Psoas muscle (tissue), 7 donors: ENCODE measurements at regions not wholly inside any gene's neighbourhood (a gene's known extent, or its start where the extent isn't known, plus 50 kb on each side); places are given as distances from the start of the nearest gene placed in this dataset.

Experiments
- ATAC-seq, 4 donors: fragments of 200-7000 bp; cut with Tn5 transposase; one replicate each; pipeline ENCODE4 v1.9.1; 2020; ENCODE audit warnings: moderate library complexity in 3 of 4, mild to moderate bottlenecking in 2 of 4
- DNase-seq, 2 donors: peaks; one replicate each; pipeline ENCODE4 v3.0.0-alpha.2; 2020
- H3K27ac ChIP-seq: fragments of 200-600 bp; one replicate; pipeline ENCODE4 v1.8.0; 2022
- H3K27me3 ChIP-seq, 3 donors: fragments of 200-600 bp in 1 of 3; one replicate each; pipeline versions ENCODE4 v1.6.1 to v1.8.0; 2013 to 2022; ENCODE audit warnings: low read length in 2 of 3, mild to moderate bottlenecking in 2 of 3, moderate library complexity in 1 of 3; ENCODE audit not compliant: insufficient read depth in 3 of 3
- H3K36me3 ChIP-seq, 2 donors: fragments of 200-600 bp in 1 of 2; one replicate each; pipeline versions ENCODE4 v1.6.1 to v1.8.0; 2013 to 2022; ENCODE audit warnings: low read depth in 1 of 2, mild to moderate bottlenecking in 1 of 2, moderate library complexity in 1 of 2; ENCODE audit not compliant: insufficient read depth in 1 of 2
- H3K4me1 ChIP-seq: fragments of 200-600 bp; one replicate; pipeline ENCODE4 v1.8.0; 2022
- H3K4me3 ChIP-seq: fragments of 200-600 bp; one replicate; pipeline ENCODE4 v1.8.0; 2022; ENCODE audit warnings: mild to moderate bottlenecking
- H3K9me3 ChIP-seq: fragments of 200-600 bp; one replicate; pipeline ENCODE4 v1.8.0; 2022
- CTCF ChIP-seq: fragments of 200-600 bp; IDR thresholded peaks from one replicate; pipeline ENCODE4 v1.8.0; 2022; ENCODE audit warnings: antibody characterized with exemption
- WGBS, 3 donors: extraction: QIAGEN DNeasy Blood & Tissue Kit; methylation state at CpG; one replicate each; pipeline versions ENCODE4 v1.1.6 to v1.1.7; 2013; 5-methylcytosine and 5-hydroxymethylcytosine counted together
- intact Hi-C, 2 donors: fragments of 100-400 bp; cut with DNase I; formaldehyde crosslinking; loops; one replicate each; pipeline versions ENCODE4 v1.11.0 to v1.14.2; 2022
- donor health status: healthy with polysubstance abuse.
- donor health status: DM: no; HTN: no; CAD: no; lungs with moderate emphysema.
- donor health status: Bipolar disorder and iron deficiency.
- donor health status: healthy.
- donor health status: DM: yes; HTN: yes; CAD: no.
- donor health status: DM: no; HTN: no; CAD: no.
- donor health status: DM: yes; HTN: yes; CAD: no.

- Histone ChIP-seq H3K4me1 (no peaks in the 10 kb centered on the region), H3K9me3 (no peaks in the 10 kb centered on the region), H3K36me3 (no peaks in the 10 kb centered on the region), H3K27ac (no peak overlapping the region), H3K27me3 (no peaks in the 10 kb centered on the region), H3K4me3 (no peak overlapping the region)
- TF ChIP-seq CTCF: no peak
- ATAC-seq: no peak
- no peak for DNase-seq
- intact Hi-C loops: no loop called here
Measured at GRCh38 chr12:24278832-24279231, 329.4 kb upstream of the SOX5 start.

- DNase-seq: no peak
- no peaks in the 10 kb centered on the region for H3K27me3 ChIP-seq
- no peak for TF ChIP-seq CTCF
- H3K36me3 ChIP-seq: no peaks in the 10 kb centered on the region
- H3K4me3 ChIP-seq: no peak overlapping the region
- 76 to 80% (median 78%) methylated on average over 2 of the region's 2 CpGs for WGBS, 3 donors
- no peaks in the 10 kb centered on the region for H3K4me1 ChIP-seq
- no peak overlapping the region for H3K27ac ChIP-seq
- ATAC-seq: no peak
- intact Hi-C loops: no loop called here
- H3K9me3 ChIP-seq: no peaks in the 10 kb centered on the region
Measured at GRCh38 chr12:24270965-24271364, 321.5 kb upstream of the SOX5 start.

GRCh38 chr12:24270464-24270863 is 321.0 kb upstream of the SOX5 start:
- Histone ChIP-seq H3K4me3 (no peak overlapping the region), H3K36me3 (no peaks in the 10 kb centered on the region), H3K9me3 (no peaks in the 10 kb centered on the region), H3K27ac (no peak overlapping the region), H3K27me3 (no peaks in the 10 kb centered on the region), H3K4me1 (no peaks in the 10 kb centered on the region)
- TF ChIP-seq CTCF: no peak
- no peak for DNase-seq
- 68 to 84% (median 76%) methylated on average over 1 of the region's 1 CpG for WGBS, 3 donors
- ATAC-seq: no peak
- intact Hi-C loops: no loop called here

- no peaks in the 10 kb centered on the region for H3K9me3 ChIP-seq
- no peak overlapping the region for H3K4me3 ChIP-seq
- 85 to 88% (median 86%) methylated on average over 1 of the region's 1 CpG for WGBS, 3 donors
- H3K4me1 ChIP-seq: no peaks in the 10 kb centered on the region
- intact Hi-C loops: no loop called here
- DNase-seq (no peak), ATAC-seq (no peak)
- H3K27ac ChIP-seq: no peak overlapping the region
- H3K36me3 ChIP-seq: no peaks in the 10 kb centered on the region
- no peak for TF ChIP-seq CTCF
- no peaks in the 10 kb centered on the region for H3K27me3 ChIP-seq
Measured at GRCh38 chr12:24268663-24269186, 319.3 kb upstream of the SOX5 start.

GRCh38 chr12:24266982-24267381 is 317.5 kb upstream of the SOX5 start:
- no peak for DNase-seq
- TF ChIP-seq CTCF: no peak
- Histone ChIP-seq H3K27ac (no peak overlapping the region), H3K27me3 (no peaks in the 10 kb centered on the region), H3K9me3 (no peaks in the 10 kb centered on the region), H3K36me3 (no peaks in the 10 kb centered on the region), H3K4me1 (no peaks in the 10 kb centered on the region), H3K4me3 (no peak overlapping the region)
- WGBS, 3 donors: 29 to 53% (median 41%) methylated on average over 2 of the region's 2 CpGs
- intact Hi-C loops: no loop called here
- no peak for ATAC-seq
